Keratinocyte (primary cell): ENCODE measurements at regions not wholly inside any gene's neighbourhood (a gene's known extent, or its start where the extent isn't known, plus 50 kb on each side); places are given as distances from the start of the nearest gene placed in this dataset.
"Not testable (repeated sequence)": the region's sequence is repeated elsewhere in the genome, so short reads cannot be mapped to it uniquely, and the experiment has no call there.

ENCODE experiments used
- DNase-seq: peaks from one replicate; pipeline ENCODE4 v3.0.0-alpha.2; 2011; ENCODE audit warnings: low read depth, missing footprints, low spot score
- FAIRE-seq: peaks from 2 replicates; lab custom pipeline; 2011; peaks lifted over from hg19 to GRCh38; lab: Jason Lieb, UNC
- H2AFZ ChIP-seq: 2 replicates; pipeline ENCODE4 v1.6.0; 2012; ENCODE audit warnings: low read length, control low read depth, inconsistent platforms; ENCODE audit not compliant: control insufficient read depth
- H3K27ac ChIP-seq: 2 replicates; pipeline ENCODE4 v1.5.1; 2011; ENCODE audit warnings: low read length; ENCODE audit not compliant: control insufficient read depth, insufficient read depth
- H3K27me3 ChIP-seq: 3 replicates; pipeline ENCODE4 v1.6.0; 2011; ENCODE audit warnings: low read length; ENCODE audit not compliant: control insufficient read depth, insufficient read depth; ENCODE audit errors: extremely low read depth
- H3K36me3 ChIP-seq, 2 experiments: 2 replicates in 1 of 2; 3 replicates in 1 of 2; pipeline ENCODE4 v1.5.1; 2011; ENCODE audit warnings: low read length in 2 of 2, mild to moderate bottlenecking in 1 of 2; ENCODE audit not compliant: control insufficient read depth in 2 of 2, insufficient read depth in 2 of 2; ENCODE audit errors: extremely low read depth in 1 of 2
- H3K4me1 ChIP-seq: 3 replicates; pipeline ENCODE4 v1.5.1; 2011; ENCODE audit warnings: low read length; ENCODE audit not compliant: control insufficient read depth, insufficient read depth; ENCODE audit errors: extremely low read depth
- H3K4me2 ChIP-seq: 3 replicates; pipeline ENCODE4 v1.6.0; 2011; ENCODE audit warnings: low read depth, low read length; ENCODE audit not compliant: control insufficient read depth, insufficient read depth; ENCODE audit errors: extremely low read depth
- H3K4me3 ChIP-seq, 3 experiments: fragments of 200-600 bp in 1 of 3; sonication (generic) in 1 of 3; 2 replicates in 2 of 3; 3 replicates in 1 of 3; pipeline ENCODE4 v1.5.1; 2011 to 2016; ENCODE audit warnings: low read length in 3 of 3, mild to moderate bottlenecking in 3 of 3, control low read depth in 2 of 3, inconsistent platforms in 1 of 3, low read depth in 1 of 3, mixed read lengths in 1 of 3, mixed run types in 1 of 3, moderate library complexity in 1 of 3; ENCODE audit not compliant: control insufficient read depth in 2 of 3, insufficient read depth in 2 of 3; ENCODE audit errors: extremely low read depth in 1 of 3
- H3K79me2 ChIP-seq: 2 replicates; pipeline ENCODE4 v1.6.0; 2012; ENCODE audit warnings: low read length; ENCODE audit not compliant: control insufficient read depth, insufficient read depth
- H3K9ac ChIP-seq: 3 replicates; pipeline ENCODE4 v1.6.0; 2011; ENCODE audit warnings: low read length; ENCODE audit not compliant: control insufficient read depth, insufficient read depth; ENCODE audit errors: extremely low read depth
- H3K9me1 ChIP-seq: 3 replicates; pipeline ENCODE4 v1.6.0; 2011; ENCODE audit warnings: low read length; ENCODE audit not compliant: control insufficient read depth, insufficient read depth; ENCODE audit errors: extremely low read depth
- H3K9me3 ChIP-seq: 2 replicates; pipeline ENCODE4 v1.5.1; 2012; ENCODE audit warnings: low read depth, low read length; ENCODE audit not compliant: control insufficient read depth
- H4K20me1 ChIP-seq: 3 replicates; pipeline ENCODE4 v1.6.0; 2011; ENCODE audit warnings: low read length; ENCODE audit not compliant: control insufficient read depth, insufficient read depth; ENCODE audit errors: extremely low read depth
- CTCF ChIP-seq, 3 experiments: IDR thresholded peaks in 1 of 3; conservative IDR thresholded peaks in 1 of 3; optimal IDR thresholded peaks in 1 of 3; 2 replicates in 2 of 3; 3 replicates in 1 of 3; pipeline versions ENCODE3 to v1.5.1; 2011; ENCODE audit warnings: low read length in 3 of 3, mild to moderate bottlenecking in 3 of 3, moderate library complexity in 2 of 3, control low read depth in 1 of 3, inconsistent platforms in 1 of 3; ENCODE audit not compliant: insufficient read depth in 2 of 3; ENCODE audit errors: extremely low read depth in 1 of 3
- EZH2 ChIP-seq: IDR thresholded peaks from one replicate; pipeline ENCODE4 v1.6.1; 2012; ENCODE audit warnings: inconsistent platforms, mild to moderate bottlenecking, low read length, moderate library complexity
- dilution Hi-C: fragments of 300-500 bp; cut with MboI; formaldehyde crosslinking; loops from one replicate; pipeline ENCODE4 v1.7.0; 2020; ENCODE audit warnings: low sequenced_read_pairs; ENCODE audit not compliant: extremely low pct_ligation_motif_present

DNA sequence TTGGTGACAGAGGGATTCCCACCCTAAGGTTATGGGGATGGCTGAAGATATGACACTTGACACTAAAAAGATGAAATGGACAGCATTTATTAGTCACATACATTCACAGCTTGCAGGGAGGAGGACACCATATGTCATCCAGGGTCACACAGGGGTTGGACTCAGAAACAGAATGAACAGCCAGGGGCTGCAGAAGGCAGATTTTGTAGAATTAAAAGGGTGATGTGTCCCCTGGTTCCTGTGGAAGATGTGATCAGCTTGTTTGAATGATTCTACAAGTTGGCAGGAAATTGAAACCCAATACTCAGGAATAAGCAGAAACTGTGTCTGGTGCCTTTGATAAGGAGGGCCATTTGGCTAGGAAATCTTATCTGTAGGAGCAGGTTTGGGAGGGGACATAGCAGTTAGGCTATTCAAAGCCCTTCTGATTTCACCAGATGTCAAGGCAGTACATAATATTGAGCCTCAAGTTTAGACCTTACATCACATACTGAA lies 102.3 kb upstream of the GRIN3A start:
- no peak overlapping the region for H3K27ac ChIP-seq
- H3K4me2 ChIP-seq = no peak overlapping the region
- no peak overlapping the region for H2AFZ ChIP-seq
- DNase-seq = no peak
- no peak overlapping the region for H3K4me3 ChIP-seq
- dilution Hi-C loops = no loop called here
- TF ChIP-seq EZH2 = no peak
- no peak for TF ChIP-seq CTCF (optimal IDR thresholded peaks at IDR 0.05 in 1 of 3, IDR thresholded peaks at IDR 0.05 in 1 of 3, conservative IDR thresholded peaks at IDR 0.05 in 1 of 3; ENCODE audit: extremely low read depth in 1 of 3, insufficient read depth in 2 of 3, low read length in 3 of 3)
- H3K79me2 ChIP-seq = no peaks in the 10 kb centered on the region
- H4K20me1 ChIP-seq = no peaks in the 10 kb centered on the region
- no peak overlapping the region for H3K9ac ChIP-seq
- no peaks in the 10 kb centered on the region for H3K9me3 ChIP-seq
- no peaks in the 10 kb centered on the region for H3K27me3 ChIP-seq
- H3K36me3 ChIP-seq = no peaks in the 10 kb centered on the region
- FAIRE-seq = no peak
- H3K9me1 ChIP-seq = no peaks in the 10 kb centered on the region
- no peaks in the 10 kb centered on the region for H3K4me1 ChIP-seq

DNA sequence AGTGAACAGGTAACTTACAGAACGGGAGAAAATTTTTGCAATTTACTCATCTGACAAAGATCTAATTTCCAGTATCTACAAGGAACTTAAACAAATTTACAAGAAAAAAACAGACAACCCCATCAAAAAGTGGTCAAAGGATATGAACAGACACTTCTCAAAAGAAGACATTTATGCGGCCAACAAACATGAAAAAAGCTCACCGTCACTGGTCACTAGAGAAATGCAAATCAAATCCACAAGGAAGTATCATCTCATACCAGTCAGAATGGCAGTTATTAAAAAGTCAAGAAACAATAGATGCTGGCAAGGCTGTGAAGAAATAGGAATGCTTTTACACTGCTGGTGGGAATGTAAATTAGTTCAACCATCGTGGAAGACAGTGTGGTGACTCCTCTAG lies 100.5 kb upstream of the GRIN3A start:
- H3K79me2 ChIP-seq, H3K27me3 ChIP-seq, FAIRE-seq, H3K9me1 ChIP-seq, H3K9me3 ChIP-seq, dilution Hi-C loops, H2AFZ ChIP-seq, DNase-seq, H3K4me2 ChIP-seq, H3K27ac ChIP-seq, H3K9ac ChIP-seq, H3K4me1 ChIP-seq, H3K4me3 ChIP-seq, H4K20me1 ChIP-seq, H3K36me3 ChIP-seq: not testable (repeated sequence)

GRCh38 chr9:101836021-101836420 lies 97.6 kb upstream of the GRIN3A start:
- DNase-seq (no peak), FAIRE-seq (no peak)
- Histone ChIP-seq H2AFZ (no peak overlapping the region), H3K4me1 (no peaks in the 10 kb centered on the region), H3K36me3 (no peaks in the 10 kb centered on the region), H3K9me1 (no peaks in the 10 kb centered on the region), H3K9me3 (no peaks in the 10 kb centered on the region), H3K4me2 (no peak overlapping the region), H3K27ac (no peak overlapping the region), H3K27me3 (no peaks in the 10 kb centered on the region), H4K20me1 (no peaks in the 10 kb centered on the region), H3K4me3 (no peak overlapping the region), H3K9ac (no peak overlapping the region), H3K79me2 (no peaks in the 10 kb centered on the region)
- TF ChIP-seq CTCF (optimal IDR thresholded peaks at IDR 0.05 in 1 of 3, IDR thresholded peaks at IDR 0.05 in 1 of 3, conservative IDR thresholded peaks at IDR 0.05 in 1 of 3; ENCODE audit: extremely low read depth in 1 of 3, insufficient read depth in 2 of 3, low read length in 3 of 3) (no peak), EZH2 (no peak)
- dilution Hi-C loops = no loop called here
